Panc1 (cell line): ENCODE measurements at regions not wholly inside any gene's neighbourhood (a gene's known extent, or its start where the extent isn't known, plus 50 kb on each side); places are given as distances from the start of the nearest gene placed in this dataset.

Source experiments
- ATAC-seq: fragments of 200-7000 bp; cut with Tn5 transposase; 2 replicates; pipeline ENCODE4 v1.9.1; 2020; ENCODE audit warnings: mild to moderate bottlenecking, moderate library complexity
- BruUV-seq: library from RNA; stranded (reverse); fragments of 400-500 nt; replicated peaks from 2 replicates; lab custom pipeline; 2021; lab: Mats Ljungman, UMichigan
- CTCF ChIA-PET: fragments of 300-600 bp; sonication (Branson Sonifier 250); formaldehyde crosslinking; loops from one replicate; lab custom pipeline; 2022; ENCODE audit warnings: antibody characterized with exemption; lab: Charles Lee
- POLR2A ChIA-PET: fragments of 300-600 bp; sonication (Branson Sonifier 250); formaldehyde crosslinking; loops from one replicate; lab custom pipeline; 2022; ENCODE audit warnings: antibody characterized with exemption; lab: Charles Lee
- DNase-seq: peaks from one replicate; pipeline ENCODE4 v3.0.0-alpha.2; 2010; ENCODE audit warnings: low read depth, low spot score
- H3K27ac ChIP-seq: 2 replicates; pipeline ENCODE4 v1.5.1; 2011; ENCODE audit warnings: mild to moderate bottlenecking, low read length, inconsistent platforms
- H3K27me3 ChIP-seq: fragments of 200-500 bp; sonication (Bioruptor generic); 2 replicates; pipeline ENCODE4 v1.6.0; 2014; ENCODE audit warnings: low read length, inconsistent platforms; ENCODE audit not compliant: control insufficient read depth, insufficient read depth
- H3K36me3 ChIP-seq: fragments of 200-500 bp; sonication (Bioruptor generic); 2 replicates; pipeline ENCODE4 v1.5.1; 2014; ENCODE audit warnings: inconsistent platforms, mild to moderate bottlenecking, low read length, moderate library complexity; ENCODE audit not compliant: control insufficient read depth, insufficient read depth
- H3K4me1 ChIP-seq: 2 replicates; pipeline ENCODE4 v1.5.1; 2011; ENCODE audit warnings: inconsistent platforms, mild to moderate bottlenecking, low read length, moderate library complexity; ENCODE audit not compliant: control insufficient read depth, insufficient read depth
- H3K4me3 ChIP-seq, 2 experiments: 2 replicates each; pipeline ENCODE4 v1.5.1; 2011 to 2012; ENCODE audit warnings: low read depth in 2 of 2, low read length in 2 of 2, mild to moderate bottlenecking in 2 of 2, inconsistent platforms in 1 of 2, moderate library complexity in 1 of 2
- H3K9me3 ChIP-seq: fragments of 200-500 bp; sonication (Bioruptor generic); 2 replicates; pipeline ENCODE4 v1.5.1; 2014; ENCODE audit warnings: low read depth, mild to moderate bottlenecking, inconsistent platforms, low read length, moderate library complexity; ENCODE audit not compliant: control insufficient read depth, insufficient read depth
- CTCF ChIP-seq: fragments of 450-650 bp; IDR thresholded peaks from 2 replicates; pipeline ENCODE4 v1.5.1; 2017; ENCODE audit warnings: mild to moderate bottlenecking
- POLR2AphosphoS5 ChIP-seq: IDR thresholded peaks from 2 replicates; pipeline ENCODE4 v1.6.1; 2012; ENCODE audit warnings: mild to moderate bottlenecking, low read depth, low read length, moderate library complexity
- REST ChIP-seq, 2 experiments: IDR thresholded peaks; 2 replicates each; pipeline ENCODE4 v1.6.1; 2011 to 2012; ENCODE audit warnings: low read depth in 2 of 2, control low read depth in 1 of 2, low read length in 1 of 2, mild to moderate bottlenecking in 1 of 2, moderate library complexity in 1 of 2; ENCODE audit not compliant: insufficient read depth in 1 of 2
- SIN3A ChIP-seq: IDR thresholded peaks from 2 replicates; pipeline ENCODE4 v1.6.1; 2012; ENCODE audit warnings: low read depth, mild to moderate bottlenecking, low read length, moderate library complexity, borderline replicate concordance; ENCODE audit not compliant: insufficient read depth
- TCF7L2 ChIP-seq: IDR thresholded peaks from 2 replicates; pipeline ENCODE4 v1.6.1; 2011; ENCODE audit warnings: mild to moderate bottlenecking, low read depth, low read length, inconsistent platforms
- in situ Hi-C: cut with HindIII; loops from 2 replicates; pipeline ENCODE4 v1.10.0; 2016; ENCODE audit warnings: low sequenced_read_pairs, low pct_unique_long_range_greater_than_20kb
- intact Hi-C: fragments of 100-400 bp; cut with micrococcal nuclease; formaldehyde crosslinking; loops from one replicate; pipeline ENCODE4 v1.10.0; 2022; ENCODE audit not compliant: unreplicated experiment

- intact Hi-C loops = no loop called here
- no peak for DNase-seq
- ATAC-seq = no peak
- no peaks in the 10 kb centered on the region for H3K4me1 ChIP-seq
- no peak overlapping the region for H3K4me3 ChIP-seq
- BruUV-seq = no TSS peak
- H3K9me3 ChIP-seq = no peaks in the 10 kb centered on the region
- in situ Hi-C loops = no loop called here
- H3K36me3 ChIP-seq = no peaks in the 10 kb centered on the region
- H3K27me3 ChIP-seq = no peaks in the 10 kb centered on the region
- H3K27ac ChIP-seq = no peak overlapping the region
- ChIA-PET CTCF (no interaction called here), POLR2A (no interaction called here)
- TF ChIP-seq TCF7L2 (no peak; the same call in 1 of the 2 replicates), SIN3A (no peak), CTCF (no peak)
These were observed 214.7 kb upstream of the INTU start for GRCh38 chr4:127417885-127418535.

- no peaks in the 10 kb centered on the region for H3K4me1 ChIP-seq
- no peaks in the 10 kb centered on the region for H3K27me3 ChIP-seq
- no peak overlapping the region for H3K4me3 ChIP-seq
- no peak for ATAC-seq
- H3K27ac ChIP-seq = no peak overlapping the region
- no peak for DNase-seq
- ChIA-PET CTCF (no interaction called here), POLR2A (no interaction called here)
- intact Hi-C loops = no loop called here
- H3K9me3 ChIP-seq = no peaks in the 10 kb centered on the region
- BruUV-seq = no TSS peak
- no peaks in the 10 kb centered on the region for H3K36me3 ChIP-seq
- in situ Hi-C loops = no loop called here
- no peak for TF ChIP-seq TCF7L2
- TF ChIP-seq POLR2AphosphoS5 = no peak
- no peak for TF ChIP-seq CTCF
These were observed 213.3 kb upstream of the INTU start for GRCh38 chr4:127419431-127419830.

- ChIA-PET CTCF (no interaction called here), POLR2A (no interaction called here)
- no peak for DNase-seq
- Histone ChIP-seq H3K4me3 (no peak overlapping the region), H3K27me3 (no peaks in the 10 kb centered on the region), H3K27ac (no peak overlapping the region), H3K36me3 (no peaks in the 10 kb centered on the region), H3K9me3 (no peaks in the 10 kb centered on the region), H3K4me1 (no peaks in the 10 kb centered on the region)
- intact Hi-C loops = no loop called here
- no peak for TF ChIP-seq SIN3A
- TF ChIP-seq CTCF = no peak
- TF ChIP-seq POLR2AphosphoS5 = no peak
- TF ChIP-seq REST (IDR thresholded peaks at IDR 0.05; ENCODE audit: insufficient read depth in 1 of 2, low read depth in 2 of 2, low read length in 1 of 2) = no peak
- TF ChIP-seq TCF7L2 = no peak
- BruUV-seq = no TSS peak
- in situ Hi-C loops = no loop called here
- ATAC-seq = no peak
These were observed 211.3 kb upstream of the INTU start for GRCh38 chr4:127421437-127421836.
